Keratinocyte (primary cell): ENCODE measurements at regions not wholly inside any gene's neighbourhood (a gene's known extent, or its start where the extent isn't known, plus 50 kb on each side); places are given as distances from the start of the nearest gene placed in this dataset.

Source experiments
- DNase-seq: peaks from one replicate; pipeline ENCODE4 v3.0.0-alpha.2; 2011; ENCODE audit warnings: low read depth, missing footprints, low spot score
- FAIRE-seq: peaks from 2 replicates; lab custom pipeline; 2011; peaks lifted over from hg19 to GRCh38; lab: Jason Lieb, UNC
- H2AFZ ChIP-seq: 2 replicates; pipeline ENCODE4 v1.6.0; 2012; ENCODE audit warnings: low read length, control low read depth, inconsistent platforms; ENCODE audit not compliant: control insufficient read depth
- H3K27ac ChIP-seq: 2 replicates; pipeline ENCODE4 v1.5.1; 2011; ENCODE audit warnings: low read length; ENCODE audit not compliant: control insufficient read depth, insufficient read depth
- H3K27me3 ChIP-seq: 3 replicates; pipeline ENCODE4 v1.6.0; 2011; ENCODE audit warnings: low read length; ENCODE audit not compliant: control insufficient read depth, insufficient read depth; ENCODE audit errors: extremely low read depth
- H3K36me3 ChIP-seq, 2 experiments: 2 replicates in 1 of 2; 3 replicates in 1 of 2; pipeline ENCODE4 v1.5.1; 2011; ENCODE audit warnings: low read length in 2 of 2, mild to moderate bottlenecking in 1 of 2; ENCODE audit not compliant: control insufficient read depth in 2 of 2, insufficient read depth in 2 of 2; ENCODE audit errors: extremely low read depth in 1 of 2
- H3K4me1 ChIP-seq: 3 replicates; pipeline ENCODE4 v1.5.1; 2011; ENCODE audit warnings: low read length; ENCODE audit not compliant: control insufficient read depth, insufficient read depth; ENCODE audit errors: extremely low read depth
- H3K4me2 ChIP-seq: 3 replicates; pipeline ENCODE4 v1.6.0; 2011; ENCODE audit warnings: low read depth, low read length; ENCODE audit not compliant: control insufficient read depth, insufficient read depth; ENCODE audit errors: extremely low read depth
- H3K4me3 ChIP-seq, 3 experiments: fragments of 200-600 bp in 1 of 3; sonication (generic) in 1 of 3; 2 replicates in 2 of 3; 3 replicates in 1 of 3; pipeline ENCODE4 v1.5.1; 2011 to 2016; ENCODE audit warnings: low read length in 3 of 3, mild to moderate bottlenecking in 3 of 3, control low read depth in 2 of 3, inconsistent platforms in 1 of 3, low read depth in 1 of 3, mixed read lengths in 1 of 3, mixed run types in 1 of 3, moderate library complexity in 1 of 3; ENCODE audit not compliant: control insufficient read depth in 2 of 3, insufficient read depth in 2 of 3; ENCODE audit errors: extremely low read depth in 1 of 3
- H3K79me2 ChIP-seq: 2 replicates; pipeline ENCODE4 v1.6.0; 2012; ENCODE audit warnings: low read length; ENCODE audit not compliant: control insufficient read depth, insufficient read depth
- H3K9ac ChIP-seq: 3 replicates; pipeline ENCODE4 v1.6.0; 2011; ENCODE audit warnings: low read length; ENCODE audit not compliant: control insufficient read depth, insufficient read depth; ENCODE audit errors: extremely low read depth
- H3K9me1 ChIP-seq: 3 replicates; pipeline ENCODE4 v1.6.0; 2011; ENCODE audit warnings: low read length; ENCODE audit not compliant: control insufficient read depth, insufficient read depth; ENCODE audit errors: extremely low read depth
- H3K9me3 ChIP-seq: 2 replicates; pipeline ENCODE4 v1.5.1; 2012; ENCODE audit warnings: low read depth, low read length; ENCODE audit not compliant: control insufficient read depth
- H4K20me1 ChIP-seq: 3 replicates; pipeline ENCODE4 v1.6.0; 2011; ENCODE audit warnings: low read length; ENCODE audit not compliant: control insufficient read depth, insufficient read depth; ENCODE audit errors: extremely low read depth
- EZH2 ChIP-seq: IDR thresholded peaks from one replicate; pipeline ENCODE4 v1.6.1; 2012; ENCODE audit warnings: inconsistent platforms, mild to moderate bottlenecking, low read length, moderate library complexity
- dilution Hi-C: fragments of 300-500 bp; cut with MboI; formaldehyde crosslinking; loops from one replicate; pipeline ENCODE4 v1.7.0; 2020; ENCODE audit warnings: low sequenced_read_pairs; ENCODE audit not compliant: extremely low pct_ligation_motif_present
- TF ChIP-seq, protein P1 (sequence below), 3 experiments: IDR thresholded peaks in 1 of 3; conservative IDR thresholded peaks in 1 of 3; optimal IDR thresholded peaks in 1 of 3; 2 replicates in 2 of 3; 3 replicates in 1 of 3; pipeline versions ENCODE3 to v1.5.1; 2011; ENCODE audit warnings: low read length in 3 of 3, mild to moderate bottlenecking in 3 of 3, moderate library complexity in 2 of 3, control low read depth in 1 of 3, inconsistent platforms in 1 of 3; ENCODE audit not compliant: insufficient read depth in 2 of 3; ENCODE audit errors: extremely low read depth in 1 of 3

DNA sequence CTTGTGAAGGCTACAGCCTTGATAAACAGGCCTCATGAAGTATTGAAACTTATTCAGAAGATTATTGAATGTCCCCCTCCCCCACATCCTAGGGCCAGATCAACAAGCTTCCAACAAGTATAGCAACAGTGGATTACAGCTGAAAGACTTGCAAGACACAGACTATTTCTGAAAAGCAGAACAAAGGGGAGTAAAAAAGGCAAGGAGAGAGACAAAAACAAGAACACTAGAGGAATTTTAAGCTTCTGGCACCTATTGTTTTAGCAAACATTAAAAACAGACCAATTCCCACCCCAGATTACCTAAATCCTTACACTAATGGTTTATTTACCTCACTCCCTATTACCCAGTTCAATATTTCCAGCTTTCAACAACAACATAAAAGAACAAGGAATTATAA is 446.3 kb upstream of the FSTL5 start:
- no peak overlapping the region for H3K4me3 ChIP-seq
- no peak overlapping the region for H3K9ac ChIP-seq
- H2AFZ ChIP-seq, result no peak overlapping the region
- no peaks in the 10 kb centered on the region for H3K9me1 ChIP-seq
- H3K79me2 ChIP-seq, result no peaks in the 10 kb centered on the region
- H3K4me2 ChIP-seq, result no peak overlapping the region
- dilution Hi-C loops, result no loop called here
- no peak overlapping the region for H3K27ac ChIP-seq
- H3K36me3 ChIP-seq, result no peaks in the 10 kb centered on the region
- FAIRE-seq (no peak), DNase-seq (no peak)
- H3K4me1 ChIP-seq, result no peaks in the 10 kb centered on the region
- no peaks in the 10 kb centered on the region for H3K27me3 ChIP-seq
- H3K9me3 ChIP-seq, result no peaks in the 10 kb centered on the region
- TF ChIP-seq, protein P1, sequence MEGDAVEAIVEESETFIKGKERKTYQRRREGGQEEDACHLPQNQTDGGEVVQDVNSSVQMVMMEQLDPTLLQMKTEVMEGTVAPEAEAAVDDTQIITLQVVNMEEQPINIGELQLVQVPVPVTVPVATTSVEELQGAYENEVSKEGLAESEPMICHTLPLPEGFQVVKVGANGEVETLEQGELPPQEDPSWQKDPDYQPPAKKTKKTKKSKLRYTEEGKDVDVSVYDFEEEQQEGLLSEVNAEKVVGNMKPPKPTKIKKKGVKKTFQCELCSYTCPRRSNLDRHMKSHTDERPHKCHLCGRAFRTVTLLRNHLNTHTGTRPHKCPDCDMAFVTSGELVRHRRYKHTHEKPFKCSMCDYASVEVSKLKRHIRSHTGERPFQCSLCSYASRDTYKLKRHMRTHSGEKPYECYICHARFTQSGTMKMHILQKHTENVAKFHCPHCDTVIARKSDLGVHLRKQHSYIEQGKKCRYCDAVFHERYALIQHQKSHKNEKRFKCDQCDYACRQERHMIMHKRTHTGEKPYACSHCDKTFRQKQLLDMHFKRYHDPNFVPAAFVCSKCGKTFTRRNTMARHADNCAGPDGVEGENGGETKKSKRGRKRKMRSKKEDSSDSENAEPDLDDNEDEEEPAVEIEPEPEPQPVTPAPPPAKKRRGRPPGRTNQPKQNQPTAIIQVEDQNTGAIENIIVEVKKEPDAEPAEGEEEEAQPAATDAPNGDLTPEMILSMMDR (optimal IDR thresholded peaks at IDR 0.05 in 1 of 3, IDR thresholded peaks at IDR 0.05 in 1 of 3, conservative IDR thresholded peaks at IDR 0.05 in 1 of 3; ENCODE audit: extremely low read depth in 1 of 3, insufficient read depth in 2 of 3, low read length in 3 of 3), result no peak
- no peak for TF ChIP-seq EZH2
- H4K20me1 ChIP-seq, result no peaks in the 10 kb centered on the region

DNA sequence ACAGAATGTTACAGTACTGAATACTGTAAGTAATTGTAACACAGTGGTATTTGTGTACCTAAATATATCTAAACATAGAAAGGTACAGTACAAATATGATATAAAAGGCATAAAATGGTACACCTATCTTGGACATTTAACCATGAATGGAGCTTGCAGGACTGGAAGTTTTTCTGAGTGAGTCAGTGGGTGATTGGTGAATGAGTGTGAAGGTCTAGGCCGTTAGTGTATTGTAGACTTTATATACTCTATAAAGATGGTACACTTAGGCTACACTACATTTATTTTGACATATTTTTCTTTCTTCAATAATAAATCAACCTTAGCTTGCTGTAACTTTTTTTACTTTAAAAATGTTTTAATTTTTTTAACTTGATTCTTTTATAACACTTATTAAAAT is 422.5 kb upstream of the FSTL5 start:
- FAIRE-seq (no peak), DNase-seq (no peak)
- TF ChIP-seq, protein P1 (optimal IDR thresholded peaks at IDR 0.05 in 1 of 3, IDR thresholded peaks at IDR 0.05 in 1 of 3, conservative IDR thresholded peaks at IDR 0.05 in 1 of 3; ENCODE audit: extremely low read depth in 1 of 3, insufficient read depth in 2 of 3, low read length in 3 of 3), result no peak
- no peak for TF ChIP-seq EZH2
- Histone ChIP-seq H2AFZ (no peak overlapping the region), H3K36me3 (no peaks in the 10 kb centered on the region), H3K79me2 (no peaks in the 10 kb centered on the region), H4K20me1 (no peaks in the 10 kb centered on the region), H3K27me3 (no peaks in the 10 kb centered on the region), H3K9me1 (no peaks in the 10 kb centered on the region), H3K9me3 (no peaks in the 10 kb centered on the region), H3K9ac (no peak overlapping the region), H3K4me3 (no peak overlapping the region), H3K27ac (no peak overlapping the region), H3K4me2 (no peak overlapping the region), H3K4me1 (no peaks in the 10 kb centered on the region)
- dilution Hi-C loops, result no loop called here
